GM23338 (cell line): ENCODE measurements at regions not wholly inside any gene's neighbourhood (a gene's known extent, or its start where the extent isn't known, plus 50 kb on each side); places are given as distances from the start of the nearest gene placed in this dataset.

Experiments
- EZH2 ChIP-seq: fragments of 200-600 bp; sonication (generic); IDR thresholded peaks from one replicate; pipeline ENCODE4 v1.8.0; 2017; ENCODE audit warnings: antibody characterized with exemption, mild to moderate bottlenecking, low read depth; ENCODE audit not compliant: unreplicated experiment
- EZH2phosphoT487 ChIP-seq: fragments of 200-600 bp; sonication (generic); IDR thresholded peaks from one replicate; pipeline ENCODE4 v1.8.1; 2018; ENCODE audit warnings: antibody characterized with exemption; ENCODE audit not compliant: unreplicated experiment
- POLR2AphosphoS5 ChIP-seq: IDR thresholded peaks from 2 replicates; pipeline ENCODE4 v1.6.1; 2016; ENCODE audit warnings: antibody characterized with exemption, low read depth
- TF ChIP-seq, protein P1 (sequence below), 2 experiments: fragments of 200-600 bp in 1 of 2; sonication (generic) in 1 of 2; conservative IDR thresholded peaks; 2 replicates each; pipeline versions ENCODE4 v1.5.1 to v1.6.1; 2016 to 2017; ENCODE audit warnings: antibody characterized with exemption in 2 of 2, low read depth in 2 of 2, mild to moderate bottlenecking in 2 of 2, moderate library complexity in 1 of 2

DNA sequence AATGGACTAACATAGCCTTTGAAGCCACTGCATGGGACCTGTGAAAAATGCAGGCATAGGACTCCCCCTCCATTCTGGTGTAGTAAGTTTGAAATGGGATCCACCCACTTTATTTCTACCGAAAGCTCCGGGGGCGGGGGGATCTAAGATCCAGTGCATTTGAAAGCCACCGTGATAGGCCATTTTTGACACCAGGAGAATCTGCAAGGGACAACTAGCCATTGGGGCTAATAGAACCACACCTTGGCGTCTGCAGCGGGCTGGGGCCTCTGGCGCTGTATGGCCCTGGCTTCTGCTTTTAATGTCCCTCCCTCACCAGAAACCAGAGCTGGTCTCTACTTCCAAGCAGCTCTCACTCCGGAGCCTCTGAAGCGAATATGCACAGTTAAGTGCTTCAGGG, 60.1 kb upstream of the GPR26 start:
- no peak for TF ChIP-seq POLR2AphosphoS5
- TF ChIP-seq, protein P1, sequence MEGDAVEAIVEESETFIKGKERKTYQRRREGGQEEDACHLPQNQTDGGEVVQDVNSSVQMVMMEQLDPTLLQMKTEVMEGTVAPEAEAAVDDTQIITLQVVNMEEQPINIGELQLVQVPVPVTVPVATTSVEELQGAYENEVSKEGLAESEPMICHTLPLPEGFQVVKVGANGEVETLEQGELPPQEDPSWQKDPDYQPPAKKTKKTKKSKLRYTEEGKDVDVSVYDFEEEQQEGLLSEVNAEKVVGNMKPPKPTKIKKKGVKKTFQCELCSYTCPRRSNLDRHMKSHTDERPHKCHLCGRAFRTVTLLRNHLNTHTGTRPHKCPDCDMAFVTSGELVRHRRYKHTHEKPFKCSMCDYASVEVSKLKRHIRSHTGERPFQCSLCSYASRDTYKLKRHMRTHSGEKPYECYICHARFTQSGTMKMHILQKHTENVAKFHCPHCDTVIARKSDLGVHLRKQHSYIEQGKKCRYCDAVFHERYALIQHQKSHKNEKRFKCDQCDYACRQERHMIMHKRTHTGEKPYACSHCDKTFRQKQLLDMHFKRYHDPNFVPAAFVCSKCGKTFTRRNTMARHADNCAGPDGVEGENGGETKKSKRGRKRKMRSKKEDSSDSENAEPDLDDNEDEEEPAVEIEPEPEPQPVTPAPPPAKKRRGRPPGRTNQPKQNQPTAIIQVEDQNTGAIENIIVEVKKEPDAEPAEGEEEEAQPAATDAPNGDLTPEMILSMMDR (conservative IDR thresholded peaks at IDR 0.05; ENCODE audit: low read depth in 2 of 2), result no peak
- TF ChIP-seq EZH2phosphoT487, result no peak
- TF ChIP-seq EZH2, result no peak
